ENCODE measurements at regions not wholly inside any gene's neighbourhood (a gene's known extent, or its start where the extent isn't known, plus 50 kb on each side); places are given as distances from the start of the nearest gene placed in this dataset.

DNA sequence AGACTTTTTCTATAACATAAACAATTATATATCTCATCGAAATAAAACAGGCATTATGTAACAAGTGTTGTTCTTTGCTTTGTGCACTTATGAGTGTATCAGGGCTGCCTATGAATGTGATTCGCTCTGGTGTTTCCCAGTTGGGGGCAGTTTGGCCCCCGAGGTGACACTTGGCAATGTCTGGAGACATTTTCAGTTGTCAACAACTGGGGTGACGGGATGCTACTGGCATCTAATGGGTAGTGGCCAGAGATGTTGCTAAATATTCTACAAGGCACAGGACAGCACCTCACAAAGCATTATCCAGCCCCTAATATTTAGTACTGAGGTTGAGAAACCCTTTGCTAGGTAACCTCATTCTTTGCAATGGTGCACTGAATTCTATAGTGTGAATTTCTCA, 83.3 kb downstream of the PLCE1 start:
- no peaks in the 10 kb centered on the region for H3K36me3 Mint-ChIP-seq (ENCODE audit: low read depth)
- H3K27ac Mint-ChIP-seq: no peak overlapping the region
- no peak for DNase-seq
- peaks cover 18% of the 10 kb centered on the region for H3K27me3 Mint-ChIP-seq (ENCODE audit: insufficient read depth)
- no peaks in the 10 kb centered on the region; the same call in 1 of the 2 replicates for H3K9me3 Mint-ChIP-seq
- no peak overlapping the region for H3K4me3 Mint-ChIP-seq
- H3K4me1 Mint-ChIP-seq (ENCODE audit: low read depth): no peaks in the 10 kb centered on the region
- TF ChIP-seq CTCF (IDR thresholded peaks at IDR 0.05): no peak

GRCh38 chr10:94080108-94080507, 86.4 kb downstream of the PLCE1 start:
- Mint-ChIP-seq H3K27me3 (ENCODE audit: insufficient read depth) (peaks cover 12% of the 10 kb centered on the region), H3K9me3 (no peaks in the 10 kb centered on the region; the same call in 1 of the 2 replicates), H3K27ac (no peak overlapping the region), H3K36me3 (ENCODE audit: low read depth) (no peaks in the 10 kb centered on the region), H3K4me3 (no peak overlapping the region), H3K4me1 (ENCODE audit: low read depth) (no peaks in the 10 kb centered on the region)
- DNase-seq: no peak
- TF ChIP-seq CTCF (IDR thresholded peaks at IDR 0.05): no peak

- peaks cover 2% of the 10 kb centered on the region for H3K4me1 Mint-ChIP-seq (ENCODE audit: low read depth)
- no peak overlapping the region for H3K27ac Mint-ChIP-seq
- no peak for TF ChIP-seq CTCF (IDR thresholded peaks at IDR 0.05)
- no peak overlapping the region for H3K4me3 Mint-ChIP-seq
- H3K27me3 Mint-ChIP-seq (ENCODE audit: insufficient read depth): peaks cover 8% of the 10 kb centered on the region
- DNase-seq: no peak
- H3K9me3 Mint-ChIP-seq: no peaks in the 10 kb centered on the region; the same call in 1 of the 2 replicates
- H3K36me3 Mint-ChIP-seq (ENCODE audit: low read depth): no peaks in the 10 kb centered on the region
These were observed 90.0 kb downstream of the PLCE1 start for GRCh38 chr10:94083662-94084265.

DNA sequence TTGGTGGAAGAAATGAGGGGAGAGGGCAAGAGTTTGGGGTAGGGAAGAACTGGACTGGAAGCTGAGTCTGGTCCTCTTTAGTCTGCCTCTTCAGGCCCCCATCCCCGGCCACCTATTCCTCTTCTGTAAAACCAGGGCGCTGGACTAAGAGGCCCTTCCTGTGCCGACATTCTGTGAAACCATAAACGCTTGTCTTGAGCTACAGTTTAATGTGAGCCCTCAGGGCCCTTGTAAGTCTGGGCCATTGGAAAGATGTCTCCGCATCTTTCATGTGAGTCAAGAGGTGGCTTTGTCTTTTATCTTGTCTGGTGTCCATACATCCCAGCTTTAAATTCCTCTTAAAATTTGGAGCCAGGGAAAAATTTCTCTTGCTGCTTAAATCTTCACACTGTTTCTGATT, 90.6 kb downstream of the PLCE1 start:
- no peak overlapping the region for H3K4me3 Mint-ChIP-seq
- no peak overlapping the region for H3K27ac Mint-ChIP-seq
- TF ChIP-seq CTCF (IDR thresholded peaks at IDR 0.05): no peak
- no peaks in the 10 kb centered on the region; the same call in 1 of the 2 replicates for H3K9me3 Mint-ChIP-seq
- H3K4me1 Mint-ChIP-seq (ENCODE audit: low read depth): peaks cover 6% of the 10 kb centered on the region
- no peaks in the 10 kb centered on the region for H3K36me3 Mint-ChIP-seq (ENCODE audit: low read depth)
- H3K27me3 Mint-ChIP-seq (ENCODE audit: insufficient read depth): peaks cover 8% of the 10 kb centered on the region
- DNase-seq: no peak

- H3K4me3 Mint-ChIP-seq: no peak overlapping the region
- H3K36me3 Mint-ChIP-seq (ENCODE audit: low read depth): no peaks in the 10 kb centered on the region
- no peak overlapping the region for H3K27ac Mint-ChIP-seq
- no peak for DNase-seq
- no peaks in the 10 kb centered on the region; the same call in 1 of the 2 replicates for H3K9me3 Mint-ChIP-seq
- H3K4me1 Mint-ChIP-seq (ENCODE audit: low read depth): peaks cover 6% of the 10 kb centered on the region
- no peak for TF ChIP-seq CTCF (IDR thresholded peaks at IDR 0.05)
- peaks cover 3% of the 10 kb centered on the region; the same call in 1 of the 2 replicates for H3K27me3 Mint-ChIP-seq (ENCODE audit: insufficient read depth)
These were observed 91.6 kb downstream of the PLCE1 start for GRCh38 chr10:94085288-94085687.
